ENCODE measurements at regions not wholly inside any gene's neighbourhood (a gene's known extent, or its start where the extent isn't known, plus 50 kb on each side); places are given as distances from the start of the nearest gene placed in this dataset.
"Not testable (repeated sequence)": the region's sequence is repeated elsewhere in the genome, so short reads cannot be mapped to it uniquely, and the experiment has no call there.

DNA sequence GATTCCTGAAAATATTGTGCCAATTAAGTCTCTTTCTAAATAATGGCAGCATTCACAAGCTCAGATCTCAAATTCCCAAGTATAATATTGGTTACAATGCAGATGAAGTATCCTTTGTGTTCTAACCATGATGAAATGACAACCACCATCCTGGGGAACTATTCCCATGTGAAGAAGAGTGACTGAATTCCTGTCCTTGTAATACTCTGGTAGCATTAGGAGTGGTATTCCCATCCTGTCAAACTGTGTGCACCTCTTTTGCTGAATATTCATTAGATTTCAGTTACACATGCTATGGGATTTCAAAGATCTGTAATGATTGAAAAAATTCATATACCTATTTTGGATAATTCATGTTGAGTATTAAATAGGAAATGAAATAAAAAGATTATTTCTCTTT, 86.1 kb upstream of the SMIM30 start:
- no peak for DNase-seq

DNA sequence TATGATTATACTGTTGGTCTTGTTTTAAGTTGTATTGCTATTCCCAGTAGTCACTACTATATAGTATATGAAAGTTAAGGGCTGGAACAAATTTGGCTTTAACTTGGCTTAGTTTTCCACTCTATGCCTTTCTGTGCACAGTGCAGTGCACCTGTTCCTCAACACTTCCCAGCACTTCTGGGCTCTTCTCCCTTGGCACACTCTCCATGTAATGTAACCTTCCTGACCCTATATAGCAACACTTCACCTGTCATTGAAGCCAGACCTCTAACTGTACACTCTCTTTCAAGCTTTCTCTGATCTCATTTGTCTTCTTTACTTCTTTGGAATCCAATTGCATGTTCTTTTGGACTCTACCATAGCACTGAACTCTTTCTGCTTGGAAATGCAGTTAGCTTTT, 83.9 kb upstream of the SMIM30 start:
- DNase-seq = no peak

GRCh38 chr7:113200281-113200680, 81.9 kb upstream of the SMIM30 start:
- no peak for DNase-seq

GRCh38 chr7:113199841-113200240, 81.5 kb upstream of the SMIM30 start:
- DNase-seq = no peak

GRCh38 chr7:113199136-113199535, 80.8 kb upstream of the SMIM30 start:
- no peak for DNase-seq

GRCh38 chr7:113198226-113198625, 79.9 kb upstream of the SMIM30 start:
- DNase-seq = no peak

GRCh38 chr7:113197274-113197673, 78.9 kb upstream of the SMIM30 start:
- DNase-seq = no peak

GRCh38 chr7:113188396-113188795, 70.0 kb upstream of the SMIM30 start:
- no peak for DNase-seq

- no peak for DNase-seq
These were observed 61.0 kb upstream of the SMIM30 start for GRCh38 chr7:113179313-113179712.

- DNase-seq = no peak
These were observed 58.5 kb upstream of the SMIM30 start for GRCh38 chr7:113176836-113177235.

DNA sequence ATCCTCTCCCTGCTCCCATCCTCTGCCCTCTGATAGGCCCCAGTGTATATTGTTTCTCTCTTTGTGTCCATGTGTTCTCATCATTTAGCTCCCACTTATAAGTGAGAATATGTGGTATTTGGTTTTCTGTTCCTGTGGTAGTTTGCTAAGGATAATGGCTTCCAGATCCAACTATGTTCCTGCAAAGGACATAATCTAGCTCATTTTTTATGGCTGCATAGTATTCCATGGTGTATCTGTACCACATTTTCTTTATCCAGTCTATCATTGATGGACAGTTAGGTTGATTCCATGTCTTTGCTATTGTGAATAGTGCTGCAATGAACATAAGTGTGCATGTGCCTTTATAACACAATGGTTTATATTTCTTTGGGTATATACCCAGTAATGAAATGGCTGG, 57.8 kb upstream of the SMIM30 start:
- not testable (repeated sequence) for DNase-seq

- DNase-seq = no peak
These were observed 57.3 kb upstream of the SMIM30 start for GRCh38 chr7:113175525-113176104.

GRCh38 chr7:113172726-113173125, 54.4 kb upstream of the SMIM30 start:
- DNase-seq = no peak

DNA sequence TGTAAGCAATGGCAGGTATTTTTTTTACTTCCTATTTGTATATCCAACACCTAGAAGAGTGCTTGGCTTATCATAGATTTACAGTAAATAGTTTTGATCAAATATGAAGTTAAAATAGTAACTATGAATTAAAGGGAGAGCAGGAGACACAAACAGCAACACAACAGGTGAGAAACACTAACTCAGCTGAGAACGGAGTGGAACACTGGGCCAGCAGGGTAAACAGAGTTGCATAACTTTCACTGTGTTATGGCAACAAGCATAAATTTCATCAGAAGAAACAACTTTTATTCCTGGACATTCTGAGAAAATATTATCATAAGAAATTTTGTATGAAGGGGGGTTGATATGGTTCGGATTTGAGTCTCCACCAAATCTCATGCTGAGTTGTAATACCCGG, 52.2 kb upstream of the SMIM30 start:
- DNase-seq = no peak
